ENCODE measurements at regions not wholly inside any gene's neighbourhood (a gene's known extent, or its start where the extent isn't known, plus 50 kb on each side); places are given as distances from the start of the nearest gene placed in this dataset.

DNA sequence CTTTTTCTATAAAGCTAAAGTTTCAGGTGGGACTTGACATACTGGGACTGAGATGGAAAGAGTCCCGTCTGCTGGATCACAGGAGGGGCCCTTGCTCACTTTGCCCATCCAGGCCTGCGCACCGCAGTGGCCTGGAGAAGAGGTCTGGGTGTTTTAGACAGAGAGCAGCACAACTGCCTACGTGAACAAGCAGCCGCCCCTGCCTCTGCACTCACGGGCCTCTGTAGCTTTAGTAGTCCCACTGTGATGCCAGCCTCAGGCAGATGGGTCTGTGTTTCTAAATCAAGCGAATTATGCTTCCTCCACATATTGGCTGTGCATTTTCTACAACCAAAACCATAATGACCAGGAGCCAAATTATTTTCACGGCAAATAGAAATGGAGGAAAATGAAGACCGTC is 184.8 kb upstream of the FOXQ1 start:
- H4K20me1 ChIP-seq (ENCODE audit: insufficient read depth) = no peaks in the 10 kb centered on the region
- no peaks in the 10 kb centered on the region for H3K9me2 ChIP-seq (ENCODE audit: insufficient read depth)
- H3K9ac ChIP-seq (ENCODE audit: low read length) = no peak overlapping the region
- no peak overlapping the region for H3K27ac ChIP-seq (ENCODE audit: low read depth, low read length)
- no TSS peak for BruUV-seq (replicated peaks)
- H3K9me3 ChIP-seq (ENCODE audit: control insufficient read depth in 1 of 2, insufficient read depth in 1 of 2, low read depth in 1 of 2, low read length in 2 of 2) = no peaks in the 10 kb centered on the region
- ChIA-PET CTCF (no interaction called here), POLR2A (no interaction called here), RAD21 (ENCODE audit: low non-redundant PET in 1 of 2, low total read pairs in 2 of 2, uncharacterized antibody in 2 of 2, unreplicated experiment in 2 of 2) (interaction anchor here in 1 of 2 experiments (0.6 kb wide), 1 partner anchor 313 kb away, joined by 3 read pairs; no protein-coding TSS in a partner anchor)
- no peaks in the 10 kb centered on the region for H3K27me3 ChIP-seq (ENCODE audit: insufficient read depth, low read length)
- H2AFZ ChIP-seq (ENCODE audit: low read depth, low read length, poor library complexity, severe bottlenecking) = no peak overlapping the region
- peaks cover 0 to 5% of the 10 kb centered on the region in 2 experiments; a peak in 1 of 4 replicates for H3K4me1 ChIP-seq (ENCODE audit: control insufficient read depth in 1 of 2, insufficient read depth in 2 of 2, low read length in 2 of 2)
- DNase-seq (ENCODE audit: low read depth, low spot score) = no peak
- no peaks in the 10 kb centered on the region for H3K36me3 ChIP-seq (ENCODE audit: control insufficient read depth in 1 of 2, insufficient read depth in 2 of 2, low read length in 2 of 2)
- H3K79me2 ChIP-seq (ENCODE audit: insufficient read depth, low read length) = no peaks in the 10 kb centered on the region
- H3K4me2 ChIP-seq (ENCODE audit: low read length) = no peak overlapping the region
- H3K4me3 ChIP-seq (replicated peaks in 1 of 2; ENCODE audit: low read depth in 1 of 2, low read length in 2 of 2) = no peak overlapping the region
- TF ChIP-seq EZH2 (IDR thresholded peaks at IDR 0.05) (no peak), EGR1 (IDR thresholded peaks at IDR 0.05; ENCODE audit: low read depth) (no peak), POLR2AphosphoS5 (IDR thresholded peaks at IDR 0.05; ENCODE audit: low read depth, low read length) (no peak), YY1 (IDR thresholded peaks at IDR 0.05; ENCODE audit: extremely low read depth, insufficient replicate concordance, low read depth, low read length) (no peak), JUND (IDR thresholded peaks at IDR 0.05) (no peak), ELF1 (IDR thresholded peaks at IDR 0.05; ENCODE audit: borderline replicate concordance, low read depth) (no peak), CEBPB (IDR thresholded peaks at IDR 0.05; ENCODE audit: low read depth) (no peak), ZNF274 (IDR thresholded peaks at IDR 0.05; ENCODE audit: low read depth, low read length) (no peak), SRF (IDR thresholded peaks at IDR 0.05; ENCODE audit: low read depth) (no peak), SIN3A (IDR thresholded peaks at IDR 0.05; ENCODE audit: low read depth) (no peak), EZH2phosphoT487 (IDR thresholded peaks at IDR 0.05; ENCODE audit: borderline replicate concordance) (no peak), TCF7L2 (IDR thresholded peaks at IDR 0.05; ENCODE audit: borderline replicate concordance, extremely low read depth, insufficient read depth, insufficient read length) (no peak), ZFX (IDR thresholded peaks at IDR 0.05) (no peak)
- TF ChIP-seq, protein P1, sequence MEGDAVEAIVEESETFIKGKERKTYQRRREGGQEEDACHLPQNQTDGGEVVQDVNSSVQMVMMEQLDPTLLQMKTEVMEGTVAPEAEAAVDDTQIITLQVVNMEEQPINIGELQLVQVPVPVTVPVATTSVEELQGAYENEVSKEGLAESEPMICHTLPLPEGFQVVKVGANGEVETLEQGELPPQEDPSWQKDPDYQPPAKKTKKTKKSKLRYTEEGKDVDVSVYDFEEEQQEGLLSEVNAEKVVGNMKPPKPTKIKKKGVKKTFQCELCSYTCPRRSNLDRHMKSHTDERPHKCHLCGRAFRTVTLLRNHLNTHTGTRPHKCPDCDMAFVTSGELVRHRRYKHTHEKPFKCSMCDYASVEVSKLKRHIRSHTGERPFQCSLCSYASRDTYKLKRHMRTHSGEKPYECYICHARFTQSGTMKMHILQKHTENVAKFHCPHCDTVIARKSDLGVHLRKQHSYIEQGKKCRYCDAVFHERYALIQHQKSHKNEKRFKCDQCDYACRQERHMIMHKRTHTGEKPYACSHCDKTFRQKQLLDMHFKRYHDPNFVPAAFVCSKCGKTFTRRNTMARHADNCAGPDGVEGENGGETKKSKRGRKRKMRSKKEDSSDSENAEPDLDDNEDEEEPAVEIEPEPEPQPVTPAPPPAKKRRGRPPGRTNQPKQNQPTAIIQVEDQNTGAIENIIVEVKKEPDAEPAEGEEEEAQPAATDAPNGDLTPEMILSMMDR (IDR thresholded peaks at IDR 0.05 in 2 of 3, conservative IDR thresholded peaks at IDR 0.05 in 1 of 3; ENCODE audit: borderline replicate concordance in 1 of 3, insufficient read depth in 1 of 3, low read depth in 2 of 3, low read length in 2 of 3) = no peak
- TF ChIP-seq, protein P2, sequence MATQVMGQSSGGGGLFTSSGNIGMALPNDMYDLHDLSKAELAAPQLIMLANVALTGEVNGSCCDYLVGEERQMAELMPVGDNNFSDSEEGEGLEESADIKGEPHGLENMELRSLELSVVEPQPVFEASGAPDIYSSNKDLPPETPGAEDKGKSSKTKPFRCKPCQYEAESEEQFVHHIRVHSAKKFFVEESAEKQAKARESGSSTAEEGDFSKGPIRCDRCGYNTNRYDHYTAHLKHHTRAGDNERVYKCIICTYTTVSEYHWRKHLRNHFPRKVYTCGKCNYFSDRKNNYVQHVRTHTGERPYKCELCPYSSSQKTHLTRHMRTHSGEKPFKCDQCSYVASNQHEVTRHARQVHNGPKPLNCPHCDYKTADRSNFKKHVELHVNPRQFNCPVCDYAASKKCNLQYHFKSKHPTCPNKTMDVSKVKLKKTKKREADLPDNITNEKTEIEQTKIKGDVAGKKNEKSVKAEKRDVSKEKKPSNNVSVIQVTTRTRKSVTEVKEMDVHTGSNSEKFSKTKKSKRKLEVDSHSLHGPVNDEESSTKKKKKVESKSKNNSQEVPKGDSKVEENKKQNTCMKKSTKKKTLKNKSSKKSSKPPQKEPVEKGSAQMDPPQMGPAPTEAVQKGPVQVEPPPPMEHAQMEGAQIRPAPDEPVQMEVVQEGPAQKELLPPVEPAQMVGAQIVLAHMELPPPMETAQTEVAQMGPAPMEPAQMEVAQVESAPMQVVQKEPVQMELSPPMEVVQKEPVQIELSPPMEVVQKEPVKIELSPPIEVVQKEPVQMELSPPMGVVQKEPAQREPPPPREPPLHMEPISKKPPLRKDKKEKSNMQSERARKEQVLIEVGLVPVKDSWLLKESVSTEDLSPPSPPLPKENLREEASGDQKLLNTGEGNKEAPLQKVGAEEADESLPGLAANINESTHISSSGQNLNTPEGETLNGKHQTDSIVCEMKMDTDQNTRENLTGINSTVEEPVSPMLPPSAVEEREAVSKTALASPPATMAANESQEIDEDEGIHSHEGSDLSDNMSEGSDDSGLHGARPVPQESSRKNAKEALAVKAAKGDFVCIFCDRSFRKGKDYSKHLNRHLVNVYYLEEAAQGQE (IDR thresholded peaks at IDR 0.05; ENCODE audit: low read depth) = no peak
- TF ChIP-seq, protein P3, sequence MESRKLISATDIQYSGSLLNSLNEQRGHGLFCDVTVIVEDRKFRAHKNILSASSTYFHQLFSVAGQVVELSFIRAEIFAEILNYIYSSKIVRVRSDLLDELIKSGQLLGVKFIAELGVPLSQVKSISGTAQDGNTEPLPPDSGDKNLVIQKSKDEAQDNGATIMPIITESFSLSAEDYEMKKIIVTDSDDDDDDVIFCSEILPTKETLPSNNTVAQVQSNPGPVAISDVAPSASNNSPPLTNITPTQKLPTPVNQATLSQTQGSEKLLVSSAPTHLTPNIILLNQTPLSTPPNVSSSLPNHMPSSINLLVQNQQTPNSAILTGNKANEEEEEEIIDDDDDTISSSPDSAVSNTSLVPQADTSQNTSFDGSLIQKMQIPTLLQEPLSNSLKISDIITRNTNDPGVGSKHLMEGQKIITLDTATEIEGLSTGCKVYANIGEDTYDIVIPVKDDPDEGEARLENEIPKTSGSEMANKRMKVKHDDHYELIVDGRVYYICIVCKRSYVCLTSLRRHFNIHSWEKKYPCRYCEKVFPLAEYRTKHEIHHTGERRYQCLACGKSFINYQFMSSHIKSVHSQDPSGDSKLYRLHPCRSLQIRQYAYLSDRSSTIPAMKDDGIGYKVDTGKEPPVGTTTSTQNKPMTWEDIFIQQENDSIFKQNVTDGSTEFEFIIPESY (IDR thresholded peaks at IDR 0.05; ENCODE audit: extremely low read depth, insufficient replicate concordance, low read length) = no peak
- intact Hi-C loops (cut with micrococcal nuclease) = no loop called here
- ATAC-seq = no peak
